ENCODE measurements at regions not wholly inside any gene's neighbourhood (a gene's known extent, or its start where the extent isn't known, plus 50 kb on each side); places are given as distances from the start of the nearest gene placed in this dataset.

- TF ChIP-seq ISL1 (CRISPR knock-in tag; IDR thresholded peaks at IDR 0.05) (no peak), CSDC2 (CRISPR knock-in tag; IDR thresholded peaks at IDR 0.05) (no peak), ZFP30 (CRISPR knock-in tag; IDR thresholded peaks at IDR 0.05) (no peak), ESRRG (CRISPR knock-in tag; IDR thresholded peaks at IDR 0.05) (no peak), OSR1 (CRISPR knock-in tag; IDR thresholded peaks at IDR 0.05) (no peak), SNAI2 (CRISPR knock-in tag; IDR thresholded peaks at IDR 0.05) (no peak), ARNTL (CRISPR knock-in tag; IDR thresholded peaks at IDR 0.05; ENCODE audit: borderline replicate concordance, low read depth) (no peak), TCF4 (CRISPR knock-in tag; IDR thresholded peaks at IDR 0.05; ENCODE audit: borderline replicate concordance) (no peak), RARB (CRISPR knock-in tag; IDR thresholded peaks at IDR 0.05) (no peak), ZC3H10 (CRISPR knock-in tag; IDR thresholded peaks at IDR 0.05) (no peak)
- TF ChIP-seq, protein P1, sequence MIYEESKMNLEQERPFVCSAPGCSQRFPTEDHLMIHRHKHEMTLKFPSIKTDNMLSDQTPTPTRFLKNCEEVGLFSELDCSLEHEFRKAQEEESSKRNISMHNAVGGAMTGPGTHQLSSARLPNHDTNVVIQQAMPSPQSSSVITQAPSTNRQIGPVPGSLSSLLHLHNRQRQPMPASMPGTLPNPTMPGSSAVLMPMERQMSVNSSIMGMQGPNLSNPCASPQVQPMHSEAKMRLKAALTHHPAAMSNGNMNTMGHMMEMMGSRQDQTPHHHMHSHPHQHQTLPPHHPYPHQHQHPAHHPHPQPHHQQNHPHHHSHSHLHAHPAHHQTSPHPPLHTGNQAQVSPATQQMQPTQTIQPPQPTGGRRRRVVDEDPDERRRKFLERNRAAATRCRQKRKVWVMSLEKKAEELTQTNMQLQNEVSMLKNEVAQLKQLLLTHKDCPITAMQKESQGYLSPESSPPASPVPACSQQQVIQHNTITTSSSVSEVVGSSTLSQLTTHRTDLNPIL (CRISPR knock-in tag; IDR thresholded peaks at IDR 0.05; ENCODE audit: low read depth), result no peak
- TF ChIP-seq, protein P2, sequence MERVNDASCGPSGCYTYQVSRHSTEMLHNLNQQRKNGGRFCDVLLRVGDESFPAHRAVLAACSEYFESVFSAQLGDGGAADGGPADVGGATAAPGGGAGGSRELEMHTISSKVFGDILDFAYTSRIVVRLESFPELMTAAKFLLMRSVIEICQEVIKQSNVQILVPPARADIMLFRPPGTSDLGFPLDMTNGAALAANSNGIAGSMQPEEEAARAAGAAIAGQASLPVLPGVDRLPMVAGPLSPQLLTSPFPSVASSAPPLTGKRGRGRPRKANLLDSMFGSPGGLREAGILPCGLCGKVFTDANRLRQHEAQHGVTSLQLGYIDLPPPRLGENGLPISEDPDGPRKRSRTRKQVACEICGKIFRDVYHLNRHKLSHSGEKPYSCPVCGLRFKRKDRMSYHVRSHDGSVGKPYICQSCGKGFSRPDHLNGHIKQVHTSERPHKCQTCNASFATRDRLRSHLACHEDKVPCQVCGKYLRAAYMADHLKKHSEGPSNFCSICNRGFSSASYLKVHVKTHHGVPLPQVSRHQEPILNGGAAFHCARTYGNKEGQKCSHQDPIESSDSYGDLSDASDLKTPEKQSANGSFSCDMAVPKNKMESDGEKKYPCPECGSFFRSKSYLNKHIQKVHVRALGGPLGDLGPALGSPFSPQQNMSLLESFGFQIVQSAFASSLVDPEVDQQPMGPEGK (CRISPR knock-in tag; IDR thresholded peaks at IDR 0.05; ENCODE audit: borderline replicate concordance), result no peak
- TF ChIP-seq, protein P3, sequence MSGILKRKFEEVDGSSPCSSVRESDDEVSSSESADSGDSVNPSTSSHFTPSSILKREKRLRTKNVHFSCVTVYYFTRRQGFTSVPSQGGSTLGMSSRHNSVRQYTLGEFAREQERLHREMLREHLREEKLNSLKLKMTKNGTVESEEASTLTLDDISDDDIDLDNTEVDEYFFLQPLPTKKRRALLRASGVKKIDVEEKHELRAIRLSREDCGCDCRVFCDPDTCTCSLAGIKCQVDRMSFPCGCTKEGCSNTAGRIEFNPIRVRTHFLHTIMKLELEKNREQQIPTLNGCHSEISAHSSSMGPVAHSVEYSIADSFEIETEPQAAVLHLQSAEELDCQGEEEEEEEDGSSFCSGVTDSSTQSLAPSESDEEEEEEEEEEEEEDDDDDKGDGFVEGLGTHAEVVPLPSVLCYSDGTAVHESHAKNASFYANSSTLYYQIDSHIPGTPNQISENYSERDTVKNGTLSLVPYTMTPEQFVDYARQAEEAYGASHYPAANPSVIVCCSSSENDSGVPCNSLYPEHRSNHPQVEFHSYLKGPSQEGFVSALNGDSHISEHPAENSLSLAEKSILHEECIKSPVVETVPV (CRISPR knock-in tag; IDR thresholded peaks at IDR 0.05), result no peak
- TF ChIP-seq, protein P4, sequence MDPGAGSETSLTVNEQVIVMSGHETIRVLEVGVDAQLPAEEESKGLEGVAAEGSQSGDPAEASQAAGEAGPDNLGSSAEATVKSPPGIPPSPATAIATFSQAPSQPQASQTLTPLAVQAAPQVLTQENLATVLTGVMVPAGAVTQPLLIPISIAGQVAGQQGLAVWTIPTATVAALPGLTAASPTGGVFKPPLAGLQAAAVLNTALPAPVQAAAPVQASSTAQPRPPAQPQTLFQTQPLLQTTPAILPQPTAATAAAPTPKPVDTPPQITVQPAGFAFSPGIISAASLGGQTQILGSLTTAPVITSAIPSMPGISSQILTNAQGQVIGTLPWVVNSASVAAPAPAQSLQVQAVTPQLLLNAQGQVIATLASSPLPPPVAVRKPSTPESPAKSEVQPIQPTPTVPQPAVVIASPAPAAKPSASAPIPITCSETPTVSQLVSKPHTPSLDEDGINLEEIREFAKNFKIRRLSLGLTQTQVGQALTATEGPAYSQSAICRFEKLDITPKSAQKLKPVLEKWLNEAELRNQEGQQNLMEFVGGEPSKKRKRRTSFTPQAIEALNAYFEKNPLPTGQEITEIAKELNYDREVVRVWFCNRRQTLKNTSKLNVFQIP (CRISPR knock-in tag; IDR thresholded peaks at IDR 0.05; ENCODE audit: borderline replicate concordance, low read depth), result no peak
These were observed 427.4 kb downstream of the GATA3 start for GRCh38 chr10:8481718-8482504.
